Stomach (tissue), 8 donors: ENCODE measurements at regions not wholly inside any gene's neighbourhood (a gene's known extent, or its start where the extent isn't known, plus 50 kb on each side); places are given as distances from the start of the nearest gene placed in this dataset.
A peak's percentile ranks its signal among the peaks of the same experiment; 100 is the strongest.

Experiments used
- DNase-seq, 2 donors: peaks; one replicate each; pipeline versions ENCODE4 v3.0.0 to v3.0.0-alpha.2; 2013 to 2019
- H3K27ac ChIP-seq, 5 donors: fragments of 200-600 bp in 4 of 5; sonication (generic) in 4 of 5; one replicate each; pipeline ENCODE4 v1.5.1; 2013 to 2019; ENCODE audit warnings: mild to moderate bottlenecking in 1 of 5, moderate library complexity in 1 of 5
- H3K27me3 ChIP-seq, 3 donors: fragments of 200-600 bp; sonication (generic); one replicate each; pipeline ENCODE4 v1.5.1; 2017 to 2019; ENCODE audit warnings: mixed run types in 1 of 3
- H3K36me3 ChIP-seq, 4 donors: fragments of 200-600 bp; sonication (generic); 1 replicate in 3 of 4; 2 replicates in 1 of 4; pipeline ENCODE4 v1.5.1; 2016 to 2019
- H3K4me1 ChIP-seq, 4 donors: fragments of 200-600 bp; sonication (generic); one replicate each; pipeline ENCODE4 v1.5.1; 2016 to 2019
- H3K4me3 ChIP-seq, 4 donors: fragments of 200-600 bp; sonication (generic) in 3 of 4; one replicate each; pipeline ENCODE4 v1.5.1; 2016 to 2019; ENCODE audit warnings: mild to moderate bottlenecking in 1 of 4
- H3K9me3 ChIP-seq, 4 donors: fragments of 200-600 bp; sonication (generic); one replicate each; pipeline ENCODE4 v1.5.1; 2016 to 2019
- CTCF ChIP-seq, 7 experiments: fragments of 450-650 bp in 4 of 7; fragments of 200-600 bp in 3 of 7; sonication (generic) in 3 of 7; IDR thresholded peaks; one replicate each; pipeline ENCODE4 v1.5.1; 2016 to 2019; ENCODE audit warnings: antibody characterized with exemption in 7 of 7, control low read depth in 2 of 7, mild to moderate bottlenecking in 1 of 7
- EP300 ChIP-seq: sonication (generic); formaldehyde crosslinking; IDR thresholded peaks from one replicate; pipeline ENCODE4 v1.6.1; 2017; ENCODE audit warnings: antibody characterized with exemption
- POLR2A ChIP-seq, 4 donors: fragments of 450-650 bp; IDR thresholded peaks; one replicate each; pipeline ENCODE4 v1.6.1; 2016; ENCODE audit warnings: antibody characterized with exemption in 4 of 4, control low read depth in 2 of 4, mild to moderate bottlenecking in 1 of 4, moderate library complexity in 1 of 4
- POLR2AphosphoS5 ChIP-seq, 3 donors: sonication (generic); formaldehyde crosslinking; IDR thresholded peaks; one replicate each; pipeline ENCODE4 v1.6.1; 2016; ENCODE audit warnings: antibody characterized with exemption in 3 of 3
- WGBS, 5 donors: extraction: QIAGEN DNeasy Blood & Tissue Kit in 3 of 5; methylation state at CpG; one replicate each; pipeline versions ENCODE4 v1.1.5 to v1.1.7; 2013 to 2018; 5-methylcytosine and 5-hydroxymethylcytosine counted together
- intact Hi-C: fragments of 100-400 bp; cut with DNase I; formaldehyde crosslinking; loops from one replicate; pipeline ENCODE4 v1.15.1; 2023; ENCODE audit warnings: low total_unique reads
- donor health status: healthy with polysubstance abuse.
- donor health status: Bipolar disorder and iron deficiency.
- donor health status: healthy.

- Histone ChIP-seq H3K4me3 (no peak overlapping the region), H3K9me3 (peaks cover 0 to 12% (median 0%) of the 10 kb centered on the region in 4 donors), H3K27me3 (peaks cover 12 to 90% (median 33%) of the 10 kb centered on the region in 3 donors), H3K27ac (no peak overlapping the region), H3K4me1 (peaks cover 8 to 15% (median 13%) of the 10 kb centered on the region in 4 donors), H3K36me3 (no peaks in the 10 kb centered on the region)
- intact Hi-C loops = no loop called here
- no peak for TF ChIP-seq CTCF (IDR thresholded peaks at IDR 0.05)
- TF ChIP-seq EP300 = no peak
- no peak for TF ChIP-seq POLR2AphosphoS5 (IDR thresholded peaks at IDR 0.05)
- no peak for TF ChIP-seq POLR2A (IDR thresholded peaks at IDR 0.05)
- WGBS, 5 donors = 32 to 40% (median 36%) methylated on average over 9 of the region's 9 CpGs
- DNase-seq = no peak
Measured at GRCh38 chr20:56922497-56922896, 293.4 kb downstream of the TFAP2C start.

GRCh38 chr20:56924292-56925081 is 295.4 kb downstream of the TFAP2C start:
- WGBS, 5 donors = 12 to 23% (median 17%) methylated on average over 34 of the region's 34 CpGs
- Histone ChIP-seq H3K27ac (no peak overlapping the region), H3K36me3 (no peaks in the 10 kb centered on the region), H3K4me1 (peaks cover 8 to 15% (median 13%) of the 10 kb centered on the region in 4 donors), H3K9me3 (peaks cover 0 to 12% (median 0%) of the 10 kb centered on the region in 4 donors), H3K4me3 (peak overlapping the region in 2 of 4 donors; percentile 2 to 24), H3K27me3 (peaks cover 16 to 96% (median 45%) of the 10 kb centered on the region in 3 donors)
- TF ChIP-seq CTCF (IDR thresholded peaks at IDR 0.05) = no peak
- no peak for TF ChIP-seq POLR2AphosphoS5 (IDR thresholded peaks at IDR 0.05)
- TF ChIP-seq EP300 = no peak
- no peak for TF ChIP-seq POLR2A (IDR thresholded peaks at IDR 0.05)
- intact Hi-C loops = no loop called here
- DNase-seq = peak in 1 of 2 donors; percentile 18

- Histone ChIP-seq H3K4me1 (peaks cover 8 to 15% (median 13%) of the 10 kb centered on the region in 4 donors), H3K36me3 (no peaks in the 10 kb centered on the region), H3K27me3 (peaks cover 16 to 98% (median 45%) of the 10 kb centered on the region in 3 donors), H3K9me3 (peaks cover 0 to 12% (median 0%) of the 10 kb centered on the region in 4 donors), H3K27ac (no peak overlapping the region), H3K4me3 (peak overlapping the region in 3 of 4 donors; percentile 2 to 24 (median 13))
- peak in 1 of 2 donors; percentile 40 for DNase-seq
- TF ChIP-seq CTCF (IDR thresholded peaks at IDR 0.05) (no peak), POLR2AphosphoS5 (IDR thresholded peaks at IDR 0.05) (no peak), POLR2A (IDR thresholded peaks at IDR 0.05) (no peak), EP300 (no peak)
- WGBS, 5 donors = 3 to 6% (median 5%) methylated on average over 46 to 73 of the region's 73 CpGs
- intact Hi-C loops = no loop called here
Measured at GRCh38 chr20:56925082-56925830, 296.1 kb downstream of the TFAP2C start.

- Histone ChIP-seq H3K36me3 (no peaks in the 10 kb centered on the region), H3K4me3 (peak overlapping the region in 2 of 4 donors; percentile 2 to 24), H3K27ac (no peak overlapping the region), H3K4me1 (peaks cover 8 to 15% (median 13%) of the 10 kb centered on the region in 4 donors), H3K9me3 (peaks cover 0 to 12% (median 0%) of the 10 kb centered on the region in 4 donors), H3K27me3 (peaks cover 16 to 98% (median 45%) of the 10 kb centered on the region in 3 donors)
- TF ChIP-seq POLR2A (IDR thresholded peaks at IDR 0.05) = no peak
- TF ChIP-seq EP300 = no peak
- no peak for TF ChIP-seq POLR2AphosphoS5 (IDR thresholded peaks at IDR 0.05)
- no peak for TF ChIP-seq CTCF (IDR thresholded peaks at IDR 0.05)
- DNase-seq = peak in 1 of 2 donors; percentile 28
- intact Hi-C loops = no loop called here
- WGBS, 5 donors = 3 to 7% (median 5%) methylated on average over 16 to 17 of the region's 17 CpGs
Measured at GRCh38 chr20:56925831-56926170, 296.7 kb downstream of the TFAP2C start.
